ENCODE measurements at regions not wholly inside any gene's neighbourhood (a gene's known extent, or its start where the extent isn't known, plus 50 kb on each side); places are given as distances from the start of the nearest gene placed in this dataset.

DNA sequence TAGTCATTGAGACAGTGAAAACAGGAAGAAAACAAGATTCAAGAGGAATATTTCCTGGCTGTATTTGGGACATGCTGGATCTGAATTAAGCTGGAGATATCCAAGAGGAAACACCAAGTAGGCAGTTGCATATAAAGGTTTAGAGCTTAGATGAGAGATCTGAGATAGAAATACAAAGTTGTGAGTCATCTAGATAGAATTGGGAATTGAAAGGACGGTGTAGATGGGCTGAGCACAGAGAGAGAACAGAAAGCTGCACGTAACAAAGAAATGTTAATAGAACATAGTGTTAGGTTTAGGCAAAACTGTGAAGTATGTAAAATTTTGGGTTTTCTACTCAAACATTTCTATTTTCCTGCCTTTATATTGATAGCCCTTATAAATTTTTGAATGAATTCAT lies 218.5 kb upstream of the TMEM196 start:
- Histone ChIP-seq H3K27me3 (ENCODE audit: insufficient read depth in 3 of 3, low read length in 2 of 3) (no peaks in the 10 kb centered on the region), H3K36me3 (ENCODE audit: insufficient read depth in 1 of 2, low read depth in 1 of 2) (no peaks in the 10 kb centered on the region), H3K27ac (no peak overlapping the region), H3K4me3 (no peak overlapping the region), H3K9me3 (no peaks in the 10 kb centered on the region), H3K4me1 (no peaks in the 10 kb centered on the region)
- WGBS, 3 donors: 78 to 91% (median 86%) methylated on average over 2 of the region's 2 CpGs
- ATAC-seq: no peak
- TF ChIP-seq, protein P1, sequence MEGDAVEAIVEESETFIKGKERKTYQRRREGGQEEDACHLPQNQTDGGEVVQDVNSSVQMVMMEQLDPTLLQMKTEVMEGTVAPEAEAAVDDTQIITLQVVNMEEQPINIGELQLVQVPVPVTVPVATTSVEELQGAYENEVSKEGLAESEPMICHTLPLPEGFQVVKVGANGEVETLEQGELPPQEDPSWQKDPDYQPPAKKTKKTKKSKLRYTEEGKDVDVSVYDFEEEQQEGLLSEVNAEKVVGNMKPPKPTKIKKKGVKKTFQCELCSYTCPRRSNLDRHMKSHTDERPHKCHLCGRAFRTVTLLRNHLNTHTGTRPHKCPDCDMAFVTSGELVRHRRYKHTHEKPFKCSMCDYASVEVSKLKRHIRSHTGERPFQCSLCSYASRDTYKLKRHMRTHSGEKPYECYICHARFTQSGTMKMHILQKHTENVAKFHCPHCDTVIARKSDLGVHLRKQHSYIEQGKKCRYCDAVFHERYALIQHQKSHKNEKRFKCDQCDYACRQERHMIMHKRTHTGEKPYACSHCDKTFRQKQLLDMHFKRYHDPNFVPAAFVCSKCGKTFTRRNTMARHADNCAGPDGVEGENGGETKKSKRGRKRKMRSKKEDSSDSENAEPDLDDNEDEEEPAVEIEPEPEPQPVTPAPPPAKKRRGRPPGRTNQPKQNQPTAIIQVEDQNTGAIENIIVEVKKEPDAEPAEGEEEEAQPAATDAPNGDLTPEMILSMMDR (IDR thresholded peaks at IDR 0.05): no peak
- DNase-seq: no peak
- intact Hi-C loops (cut with DNase I): no loop called here

GRCh38 chr7:19989906-19990305 lies 216.5 kb upstream of the TMEM196 start:
- Histone ChIP-seq H3K27ac (no peak overlapping the region), H3K4me1 (no peaks in the 10 kb centered on the region), H3K27me3 (ENCODE audit: insufficient read depth in 3 of 3, low read length in 2 of 3) (no peaks in the 10 kb centered on the region), H3K9me3 (no peaks in the 10 kb centered on the region), H3K36me3 (ENCODE audit: insufficient read depth in 1 of 2, low read depth in 1 of 2) (no peaks in the 10 kb centered on the region), H3K4me3 (no peak overlapping the region)
- intact Hi-C loops (cut with DNase I): no loop called here
- WGBS, 3 donors: 53 to 59% (median 57%) methylated on average over 2 of the region's 2 CpGs
- DNase-seq (no peak), ATAC-seq (no peak)
- TF ChIP-seq, protein P1 (IDR thresholded peaks at IDR 0.05): no peak

DNA sequence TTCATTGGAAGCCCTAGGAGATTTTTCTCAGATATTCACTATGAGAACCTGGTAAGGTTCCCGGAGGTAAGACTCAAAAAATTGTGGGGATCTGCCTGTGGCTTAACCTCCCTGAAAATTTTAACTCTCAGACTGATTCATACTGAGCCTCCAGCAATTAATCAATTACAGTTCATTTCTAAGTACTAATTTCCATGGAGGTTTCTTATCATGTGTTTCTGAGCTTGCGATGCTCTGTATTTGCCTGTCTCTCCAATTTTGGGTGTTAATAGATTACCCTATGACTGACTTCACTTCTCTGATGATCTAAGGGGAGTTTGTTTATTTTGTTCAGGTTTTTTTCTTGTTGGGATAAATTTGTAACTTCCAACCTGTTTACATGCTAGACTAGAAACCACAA lies 215.4 kb upstream of the TMEM196 start:
- H3K4me1 ChIP-seq: no peaks in the 10 kb centered on the region
- no peaks in the 10 kb centered on the region for H3K9me3 ChIP-seq
- no peak for ATAC-seq
- no peaks in the 10 kb centered on the region for H3K36me3 ChIP-seq (ENCODE audit: insufficient read depth in 1 of 2, low read depth in 1 of 2)
- no peak for DNase-seq
- intact Hi-C loops (cut with DNase I): no loop called here
- TF ChIP-seq, protein P1 (IDR thresholded peaks at IDR 0.05): no peak
- WGBS, 3 donors: 86 to 91% (median 91%) methylated on average over 2 of the region's 2 CpGs
- no peak overlapping the region for H3K27ac ChIP-seq
- H3K27me3 ChIP-seq (ENCODE audit: insufficient read depth in 3 of 3, low read length in 2 of 3): no peaks in the 10 kb centered on the region
- no peak overlapping the region for H3K4me3 ChIP-seq

DNA sequence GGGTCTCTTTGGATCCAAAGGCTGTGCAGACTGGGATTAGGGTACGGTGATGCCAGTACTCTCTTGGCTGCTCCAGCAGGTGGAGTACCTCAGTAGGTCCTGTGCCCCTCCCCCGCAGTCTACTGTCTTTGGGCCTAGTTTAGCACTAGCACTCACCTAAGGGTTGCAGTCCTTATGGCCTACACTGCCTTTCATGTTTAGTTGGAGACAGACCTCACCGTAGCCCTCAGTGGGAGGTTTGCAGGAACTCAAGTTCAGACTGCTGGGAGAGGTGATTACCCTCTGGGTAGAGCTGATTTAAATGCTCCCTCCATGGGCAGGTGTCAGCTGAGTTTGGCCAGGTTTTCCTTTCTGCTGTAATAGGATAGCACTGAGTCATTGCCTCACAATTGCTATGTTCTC lies 210.8 kb upstream of the TMEM196 start:
- Histone ChIP-seq H3K27ac (no peak overlapping the region), H3K9me3 (no peaks in the 10 kb centered on the region), H3K4me3 (no peak overlapping the region), H3K36me3 (ENCODE audit: insufficient read depth in 1 of 2, low read depth in 1 of 2) (no peaks in the 10 kb centered on the region), H3K4me1 (no peaks in the 10 kb centered on the region), H3K27me3 (ENCODE audit: insufficient read depth in 3 of 3, low read length in 2 of 3) (no peaks in the 10 kb centered on the region)
- DNase-seq (no peak), ATAC-seq (no peak)
- 82 to 90% (median 86%) methylated on average over 3 of the region's 3 CpGs for WGBS, 3 donors
- TF ChIP-seq, protein P1 (IDR thresholded peaks at IDR 0.05): no peak
- intact Hi-C loops (cut with DNase I): no loop called here
